ENCODE measurements at regions not wholly inside any gene's neighbourhood (a gene's known extent, or its start where the extent isn't known, plus 50 kb on each side); places are given as distances from the start of the nearest gene placed in this dataset.

- no peak for DNase-seq
- in situ Hi-C loops (cut with MboI; ENCODE audit: low pct_unique_long_range_greater_than_20kb, low sequenced_read_pairs): no loop called here
Observed at GRCh38 chr7:153808117-153808516, 244.1 kb upstream of the DPP6 start.

GRCh38 chr7:153829525-153829924 lies 222.7 kb upstream of the DPP6 start:
- no peak for DNase-seq
- in situ Hi-C loops (cut with MboI; ENCODE audit: low pct_unique_long_range_greater_than_20kb, low sequenced_read_pairs): no loop called here

GRCh38 chr7:153832160-153832559 lies 220.0 kb upstream of the DPP6 start:
- in situ Hi-C loops (cut with MboI; ENCODE audit: low pct_unique_long_range_greater_than_20kb, low sequenced_read_pairs): no loop called here
- DNase-seq: no peak

DNA sequence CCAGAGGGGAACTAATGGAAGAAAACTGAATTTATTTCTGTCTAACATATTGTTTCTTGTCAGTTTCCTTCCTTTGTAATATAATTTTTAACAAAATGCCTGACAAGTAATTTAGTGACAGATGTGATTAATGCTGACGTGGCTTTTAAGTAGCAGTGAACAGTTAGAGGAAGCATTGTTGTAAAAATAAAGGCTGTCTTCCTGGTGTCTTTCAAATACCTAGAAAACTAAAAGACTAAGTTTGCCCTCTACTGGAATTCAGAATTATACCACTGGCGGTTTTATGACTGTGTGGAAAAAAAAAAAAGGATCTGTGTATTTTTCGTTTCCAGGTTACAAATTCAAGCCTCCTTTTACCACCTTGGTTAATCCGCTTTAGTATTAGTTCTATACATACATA lies 217.1 kb upstream of the DPP6 start:
- in situ Hi-C loops (cut with MboI; ENCODE audit: low pct_unique_long_range_greater_than_20kb, low sequenced_read_pairs): no loop called here
- peak; percentile 17 for DNase-seq

DNA sequence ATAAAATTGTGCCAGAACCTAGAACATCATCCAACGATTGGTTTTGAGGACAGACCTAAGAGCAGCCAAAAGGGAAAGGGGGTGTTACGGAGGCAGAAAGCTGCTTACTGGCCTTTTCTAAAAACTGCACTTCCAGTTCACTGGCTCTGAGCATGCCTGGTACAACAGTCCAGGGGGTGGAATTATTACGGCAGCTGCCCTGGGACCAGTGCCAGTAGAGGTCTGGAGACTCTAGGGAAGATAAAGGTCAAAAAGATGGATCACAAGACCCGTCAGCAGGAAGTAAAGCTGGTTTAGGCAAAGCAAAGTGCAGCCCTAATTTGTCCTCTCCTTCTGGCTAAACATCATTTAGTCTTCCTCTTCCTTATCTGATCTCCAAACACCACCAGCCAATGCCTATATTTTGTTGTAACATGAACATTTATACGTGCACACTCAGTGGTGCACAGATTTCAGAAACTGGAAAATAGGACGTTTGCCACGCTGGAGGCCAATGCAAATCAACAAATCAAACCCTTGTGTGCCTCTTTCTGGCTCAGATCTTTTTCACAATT lies 216.4 kb upstream of the DPP6 start:
- in situ Hi-C loops (cut with MboI; ENCODE audit: low pct_unique_long_range_greater_than_20kb, low sequenced_read_pairs): no loop called here
- no peak for DNase-seq

GRCh38 chr7:153838591-153838990 lies 213.6 kb upstream of the DPP6 start:
- no peak for DNase-seq
- in situ Hi-C loops (cut with MboI; ENCODE audit: low pct_unique_long_range_greater_than_20kb, low sequenced_read_pairs): no loop called here

- no peak for DNase-seq
- in situ Hi-C loops (cut with MboI; ENCODE audit: low pct_unique_long_range_greater_than_20kb, low sequenced_read_pairs): no loop called here
Observed at GRCh38 chr7:153840861-153841260, 211.3 kb upstream of the DPP6 start.

DNA sequence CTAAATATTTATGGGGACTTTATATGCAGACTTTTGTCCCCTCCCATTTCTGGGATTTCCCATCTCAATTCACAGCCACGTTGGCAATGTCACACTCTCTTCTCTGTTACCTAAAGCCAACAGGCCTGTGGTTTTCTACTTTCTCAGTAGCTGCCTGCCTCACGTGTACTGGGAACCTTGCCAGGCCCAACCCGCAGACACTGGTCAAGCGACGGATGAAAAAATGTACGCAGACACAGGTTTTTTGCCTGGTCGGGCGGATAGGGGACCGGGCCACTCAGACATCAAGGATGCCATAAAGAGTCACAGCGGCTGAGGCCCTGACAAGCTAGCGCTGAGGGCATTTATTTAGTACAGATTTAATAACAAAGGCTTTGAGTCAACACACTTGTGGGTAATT lies 204.4 kb upstream of the DPP6 start:
- in situ Hi-C loops (cut with MboI; ENCODE audit: low pct_unique_long_range_greater_than_20kb, low sequenced_read_pairs): no loop called here
- DNase-seq: no peak

- in situ Hi-C loops (cut with MboI; ENCODE audit: low pct_unique_long_range_greater_than_20kb, low sequenced_read_pairs): no loop called here
- DNase-seq: no peak
Observed at GRCh38 chr7:153852261-153852660, 199.9 kb upstream of the DPP6 start.

DNA sequence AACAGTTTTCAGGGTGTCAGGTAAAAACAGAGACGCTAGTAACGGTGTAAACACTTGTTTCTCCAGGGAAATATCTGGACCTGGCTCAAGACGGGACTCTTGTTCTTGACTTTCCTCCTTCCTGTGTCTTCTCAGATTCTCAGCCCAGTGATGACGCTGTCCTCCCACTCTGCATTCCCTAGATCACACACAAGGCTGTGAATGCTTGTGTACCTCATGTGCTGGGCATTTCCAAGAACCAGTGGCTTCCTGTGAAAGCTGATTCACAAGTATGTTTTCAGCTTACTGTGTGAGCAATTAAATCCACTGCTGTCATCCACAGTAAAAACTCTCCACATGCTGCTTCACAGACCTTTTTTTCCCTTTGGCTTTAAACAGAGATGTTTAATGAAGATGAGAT lies 193.8 kb upstream of the DPP6 start:
- no peak for DNase-seq
- in situ Hi-C loops (cut with MboI; ENCODE audit: low pct_unique_long_range_greater_than_20kb, low sequenced_read_pairs): no loop called here

DNA sequence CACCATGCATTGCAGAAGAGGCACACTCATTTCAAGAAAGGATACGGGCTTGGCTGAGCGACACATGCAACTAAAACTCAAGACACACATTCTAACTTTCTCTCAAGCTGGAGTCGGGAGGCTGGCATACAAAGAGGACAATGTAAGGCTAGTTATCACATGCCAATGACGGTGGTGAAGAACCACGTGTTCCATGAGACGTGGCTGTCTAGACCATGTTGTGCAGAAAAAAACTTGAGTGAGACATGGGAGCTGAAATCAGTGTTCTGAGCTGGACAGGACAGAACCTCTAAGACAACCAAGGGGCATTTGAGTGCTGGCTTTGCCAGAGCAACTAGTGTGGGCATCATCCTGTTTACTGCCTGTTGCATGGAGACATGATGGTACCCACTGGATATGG lies 193.0 kb upstream of the DPP6 start:
- in situ Hi-C loops (cut with MboI; ENCODE audit: low pct_unique_long_range_greater_than_20kb, low sequenced_read_pairs): no loop called here
- DNase-seq: no peak

GRCh38 chr7:153886506-153887441 lies 165.4 kb upstream of the DPP6 start:
- DNase-seq: no peak
- in situ Hi-C loops (cut with MboI; ENCODE audit: low pct_unique_long_range_greater_than_20kb, low sequenced_read_pairs): no loop called here

- in situ Hi-C loops (cut with MboI; ENCODE audit: low pct_unique_long_range_greater_than_20kb, low sequenced_read_pairs): no loop called here
- no peak for DNase-seq
Observed at GRCh38 chr7:153887749-153888569, 164.2 kb upstream of the DPP6 start.

GRCh38 chr7:153891990-153892389 lies 160.2 kb upstream of the DPP6 start:
- DNase-seq: no peak
- in situ Hi-C loops (cut with MboI; ENCODE audit: low pct_unique_long_range_greater_than_20kb, low sequenced_read_pairs): no loop called here

DNA sequence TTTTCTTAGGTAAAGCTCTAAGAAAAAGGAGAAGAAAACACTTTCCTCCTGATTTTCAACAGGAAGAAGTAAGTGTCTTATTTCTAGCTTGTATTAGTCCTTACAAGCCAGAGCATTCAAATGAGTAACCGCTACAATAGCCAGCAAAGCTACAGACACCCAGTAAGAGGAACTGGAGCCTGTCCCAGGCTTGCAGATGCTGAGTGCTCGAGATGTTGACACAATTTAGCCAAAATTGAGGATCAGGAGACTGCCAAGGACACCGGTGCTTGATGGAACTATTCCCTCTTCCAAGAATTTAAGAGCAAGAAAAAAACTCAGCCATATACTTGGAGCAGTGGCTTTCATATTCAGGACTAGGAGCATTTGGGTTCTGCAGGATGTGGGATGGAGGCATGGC lies 149.3 kb upstream of the DPP6 start:
- no peak for DNase-seq
- in situ Hi-C loops (cut with MboI; ENCODE audit: low pct_unique_long_range_greater_than_20kb, low sequenced_read_pairs): no loop called here

GRCh38 chr7:153912211-153912610 lies 140.0 kb upstream of the DPP6 start:
- in situ Hi-C loops (cut with MboI; ENCODE audit: low pct_unique_long_range_greater_than_20kb, low sequenced_read_pairs): no loop called here
- no peak for DNase-seq

- in situ Hi-C loops (cut with MboI; ENCODE audit: low pct_unique_long_range_greater_than_20kb, low sequenced_read_pairs): no loop called here
- no peak for DNase-seq
Observed at GRCh38 chr7:153920126-153920525, 132.1 kb upstream of the DPP6 start.

DNA sequence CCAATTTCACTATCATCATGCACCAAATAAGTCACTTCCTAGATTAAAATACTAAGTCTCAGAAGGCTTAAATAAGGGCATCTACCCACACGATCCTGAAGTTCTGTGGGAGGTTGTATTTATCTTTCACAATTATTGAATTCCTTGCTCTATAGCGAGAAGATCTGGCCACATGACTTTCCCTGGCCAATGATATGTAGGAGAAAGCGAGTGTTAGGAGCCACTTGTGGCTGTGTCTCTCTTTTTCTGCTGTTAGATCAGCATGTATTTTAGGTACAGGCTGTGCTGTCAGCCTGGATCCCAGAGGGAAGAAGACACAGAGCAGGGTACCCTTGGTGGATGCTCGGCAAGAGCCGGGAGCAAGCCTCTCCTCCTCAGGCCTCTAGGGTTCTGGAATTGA lies 131.3 kb upstream of the DPP6 start:
- in situ Hi-C loops (cut with MboI; ENCODE audit: low pct_unique_long_range_greater_than_20kb, low sequenced_read_pairs): no loop called here
- DNase-seq: no peak

- in situ Hi-C loops (cut with MboI; ENCODE audit: low pct_unique_long_range_greater_than_20kb, low sequenced_read_pairs): no loop called here
- DNase-seq: no peak
Observed at GRCh38 chr7:153921408-153921807, 130.8 kb upstream of the DPP6 start.

GRCh38 chr7:153930696-153931095 lies 121.5 kb upstream of the DPP6 start:
- DNase-seq: no peak
- in situ Hi-C loops (cut with MboI; ENCODE audit: low pct_unique_long_range_greater_than_20kb, low sequenced_read_pairs): no loop called here
